ENCODE measurements at regions not wholly inside any gene's neighbourhood (a gene's known extent, or its start where the extent isn't known, plus 50 kb on each side); places are given as distances from the start of the nearest gene placed in this dataset.

DNA sequence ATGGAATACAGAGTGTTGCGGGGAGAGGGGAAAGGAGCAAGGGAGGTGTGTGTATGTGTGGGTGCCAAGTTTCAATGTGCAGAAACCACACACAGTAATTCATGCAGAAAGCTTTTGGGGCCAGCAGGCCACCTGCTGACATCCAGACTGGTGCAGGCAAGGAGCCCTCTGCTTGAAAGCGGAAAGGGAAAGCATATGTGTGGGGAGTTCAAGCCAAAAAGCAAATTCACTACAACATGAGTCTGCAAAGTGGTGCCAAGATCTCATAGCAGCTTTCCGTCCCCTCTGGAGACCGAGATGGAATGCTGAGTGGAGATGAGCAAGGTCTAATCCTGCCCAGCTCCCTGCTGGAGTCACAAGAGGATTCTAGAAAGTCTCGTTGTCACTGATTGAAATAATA is 159.7 kb upstream of the VLDLR start:
- H3K4me3 ChIP-seq (replicated peaks; ENCODE audit: low read depth, low read length): no peak overlapping the region
- TF ChIP-seq, protein P1, sequence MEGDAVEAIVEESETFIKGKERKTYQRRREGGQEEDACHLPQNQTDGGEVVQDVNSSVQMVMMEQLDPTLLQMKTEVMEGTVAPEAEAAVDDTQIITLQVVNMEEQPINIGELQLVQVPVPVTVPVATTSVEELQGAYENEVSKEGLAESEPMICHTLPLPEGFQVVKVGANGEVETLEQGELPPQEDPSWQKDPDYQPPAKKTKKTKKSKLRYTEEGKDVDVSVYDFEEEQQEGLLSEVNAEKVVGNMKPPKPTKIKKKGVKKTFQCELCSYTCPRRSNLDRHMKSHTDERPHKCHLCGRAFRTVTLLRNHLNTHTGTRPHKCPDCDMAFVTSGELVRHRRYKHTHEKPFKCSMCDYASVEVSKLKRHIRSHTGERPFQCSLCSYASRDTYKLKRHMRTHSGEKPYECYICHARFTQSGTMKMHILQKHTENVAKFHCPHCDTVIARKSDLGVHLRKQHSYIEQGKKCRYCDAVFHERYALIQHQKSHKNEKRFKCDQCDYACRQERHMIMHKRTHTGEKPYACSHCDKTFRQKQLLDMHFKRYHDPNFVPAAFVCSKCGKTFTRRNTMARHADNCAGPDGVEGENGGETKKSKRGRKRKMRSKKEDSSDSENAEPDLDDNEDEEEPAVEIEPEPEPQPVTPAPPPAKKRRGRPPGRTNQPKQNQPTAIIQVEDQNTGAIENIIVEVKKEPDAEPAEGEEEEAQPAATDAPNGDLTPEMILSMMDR (IDR thresholded peaks at IDR 0.05; ENCODE audit: low read depth, low read length, missing control alignments): no peak
- DNase-seq (ENCODE audit: extremely low read depth, low read depth): no peak

DNA sequence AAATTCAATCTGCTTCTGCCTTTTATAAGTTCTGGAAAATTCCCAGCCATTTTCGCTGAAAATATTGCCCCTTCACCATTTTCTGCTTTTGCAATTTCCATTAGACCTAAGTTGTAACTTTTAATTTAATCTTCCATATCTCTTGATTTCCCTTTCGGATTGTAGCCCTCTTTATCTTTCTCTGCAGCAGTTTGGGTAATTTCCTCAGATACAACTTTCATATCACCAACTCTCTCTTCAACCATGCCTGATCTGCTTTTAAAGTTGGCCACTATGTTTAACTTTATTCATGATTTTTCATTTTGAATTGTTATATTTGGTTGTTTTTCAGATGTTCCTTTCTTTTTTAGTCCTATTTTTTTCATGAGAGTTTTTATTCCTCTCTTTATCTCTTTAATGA is 157.0 kb upstream of the VLDLR start:
- no peak overlapping the region for H3K4me3 ChIP-seq (replicated peaks; ENCODE audit: low read depth, low read length)
- no peak for DNase-seq (ENCODE audit: extremely low read depth, low read depth)
- TF ChIP-seq, protein P1 (IDR thresholded peaks at IDR 0.05; ENCODE audit: low read depth, low read length, missing control alignments): no peak

DNA sequence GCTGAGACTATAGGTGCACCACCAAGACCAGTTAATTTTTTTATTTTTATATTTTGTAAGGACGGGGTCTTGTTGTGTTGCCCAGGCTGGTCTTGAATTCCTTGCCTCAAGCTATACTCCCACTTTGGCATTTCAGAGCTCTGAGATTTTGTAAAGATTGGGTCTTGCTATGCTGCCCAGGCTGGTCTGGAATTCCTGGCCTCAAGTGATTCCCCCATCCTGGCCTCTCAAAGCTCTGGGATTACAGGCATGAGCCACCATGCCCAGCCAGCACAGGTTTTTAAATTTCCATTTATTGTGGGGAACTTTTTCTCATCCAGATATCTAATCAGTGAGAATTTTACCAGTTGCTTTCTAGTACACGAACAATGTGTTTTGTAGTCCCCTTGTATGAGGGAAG is 156.1 kb upstream of the VLDLR start:
- no peak overlapping the region for H3K4me3 ChIP-seq (replicated peaks; ENCODE audit: low read depth, low read length)
- DNase-seq (ENCODE audit: extremely low read depth, low read depth): no peak
- TF ChIP-seq, protein P1 (IDR thresholded peaks at IDR 0.05; ENCODE audit: low read depth, low read length, missing control alignments): no peak

DNA sequence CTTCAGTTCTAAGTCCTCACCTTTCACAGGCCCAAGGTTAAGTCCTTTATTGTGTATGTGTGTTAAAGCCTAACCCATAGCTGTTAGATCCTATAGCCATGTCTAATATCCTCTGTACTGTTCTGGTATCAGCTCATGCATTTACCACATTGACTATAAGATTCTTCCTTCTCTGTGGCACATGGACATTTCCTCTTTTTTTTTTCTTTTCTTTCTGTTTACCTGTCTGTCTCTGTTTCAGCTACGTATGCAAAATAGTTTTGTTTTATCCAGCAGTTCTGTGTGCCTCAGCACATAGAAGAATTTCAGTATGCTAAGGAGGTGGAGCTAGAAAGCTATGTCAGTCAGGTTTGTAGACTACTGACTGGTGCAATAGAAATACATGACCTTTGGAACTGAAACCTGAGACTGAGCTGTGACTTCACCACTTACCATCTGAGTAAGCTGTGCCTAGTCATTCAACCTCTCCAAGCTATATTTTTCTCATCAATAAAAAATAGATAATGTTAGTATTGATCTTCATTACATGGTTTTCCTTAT is 155.6 kb upstream of the VLDLR start:
- H3K4me3 ChIP-seq (replicated peaks; ENCODE audit: low read depth, low read length): no peak overlapping the region
- TF ChIP-seq, protein P1 (IDR thresholded peaks at IDR 0.05; ENCODE audit: low read depth, low read length, missing control alignments): no peak
- DNase-seq (ENCODE audit: extremely low read depth, low read depth): no peak

DNA sequence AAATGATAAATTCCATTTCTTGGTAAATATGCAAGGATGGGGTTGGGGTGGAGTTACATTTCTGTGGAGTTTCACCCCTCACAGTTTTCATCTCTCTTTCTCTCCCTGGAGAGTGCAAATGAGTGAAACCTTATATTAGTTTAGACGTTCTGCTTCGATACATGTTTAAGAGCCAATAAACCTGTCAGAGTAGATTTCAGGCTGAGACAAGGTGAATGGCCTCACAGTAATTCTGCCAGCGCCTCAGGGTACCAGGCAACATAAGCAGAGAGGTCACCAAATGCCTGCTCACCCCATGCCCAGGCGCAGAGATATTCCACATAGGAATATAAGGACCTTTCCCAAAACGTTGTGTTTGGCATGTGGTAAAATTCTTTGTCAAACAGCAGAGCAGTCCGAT is 154.9 kb upstream of the VLDLR start:
- H3K4me3 ChIP-seq (replicated peaks; ENCODE audit: low read depth, low read length): no peak overlapping the region
- DNase-seq (ENCODE audit: extremely low read depth, low read depth): no peak
- TF ChIP-seq, protein P1 (IDR thresholded peaks at IDR 0.05; ENCODE audit: low read depth, low read length, missing control alignments): no peak

DNA sequence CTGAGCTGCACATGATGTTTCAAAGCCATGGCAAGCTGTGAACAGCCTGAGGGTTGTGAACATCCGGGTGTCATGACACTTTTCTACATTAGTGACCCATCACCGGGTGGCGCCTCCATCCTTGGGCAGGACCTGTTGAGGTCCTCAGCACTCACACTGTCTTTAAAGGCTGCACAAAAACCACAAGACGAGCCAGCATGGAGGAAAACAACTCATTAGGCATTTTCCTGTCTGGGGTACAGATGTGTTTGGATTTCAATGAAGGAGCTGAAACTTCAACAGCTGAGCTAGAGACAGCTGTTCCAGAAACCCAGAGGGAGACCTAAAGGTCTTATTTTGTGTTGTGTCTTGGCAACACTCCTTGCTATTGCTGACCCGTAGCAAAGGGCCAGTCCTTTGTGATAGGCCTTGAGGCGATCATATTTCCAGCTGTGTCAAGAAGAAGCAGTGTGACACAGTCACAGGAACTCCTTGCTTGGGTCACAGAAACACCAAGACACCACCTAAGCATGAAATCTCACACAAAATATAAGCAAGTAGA is 151.8 kb upstream of the VLDLR start:
- DNase-seq (ENCODE audit: extremely low read depth, low read depth): peak; percentile 59
- no peak overlapping the region for H3K4me3 ChIP-seq (replicated peaks; ENCODE audit: low read depth, low read length)
- TF ChIP-seq, protein P1 (IDR thresholded peaks at IDR 0.05; ENCODE audit: low read depth, low read length, missing control alignments): no peak

DNA sequence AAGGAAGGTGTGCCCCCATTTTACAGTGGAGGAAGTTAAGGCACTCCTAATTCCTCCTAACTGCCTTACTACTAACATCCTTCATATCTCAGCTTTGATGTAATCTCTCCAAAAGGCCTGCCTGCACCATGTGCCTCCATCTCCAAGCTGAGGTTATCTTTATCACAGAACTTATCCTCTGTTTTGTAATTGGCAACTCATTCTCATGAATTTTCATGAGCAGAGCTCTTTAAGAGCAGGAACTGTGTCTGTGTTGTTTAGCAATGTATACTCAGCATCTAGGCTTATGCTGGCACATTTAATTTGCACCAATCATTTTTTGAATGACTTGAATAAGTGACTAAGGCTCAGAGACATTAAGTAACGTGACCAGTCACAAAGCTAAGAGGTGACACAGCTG is 147.9 kb upstream of the VLDLR start:
- DNase-seq (ENCODE audit: extremely low read depth, low read depth): no peak
- no peak overlapping the region for H3K4me3 ChIP-seq (replicated peaks; ENCODE audit: low read depth, low read length)
- TF ChIP-seq, protein P1 (IDR thresholded peaks at IDR 0.05; ENCODE audit: low read depth, low read length, missing control alignments): no peak
